Mucosa of descending colon (tissue), 3 donors: ENCODE measurements at regions not wholly inside any gene's neighbourhood (a gene's known extent, or its start where the extent isn't known, plus 50 kb on each side); places are given as distances from the start of the nearest gene placed in this dataset.

ENCODE experiments used
- ATAC-seq: fragments of 200-7000 bp; cut with Tn5 transposase; one replicate; pipeline ENCODE4 v1.9.1; 2020; ENCODE audit warnings: mild to moderate bottlenecking, moderate library complexity
- DNase-seq, 3 donors: peaks; one replicate each; pipeline ENCODE4 v3.0.0-alpha.2; 2020
- H3K36me3 ChIP-seq: fragments of 200-600 bp; one replicate; pipeline ENCODE4 v1.8.0; 2021; ENCODE audit warnings: low read depth, mild to moderate bottlenecking
- H3K4me1 ChIP-seq: fragments of 200-600 bp; one replicate; pipeline ENCODE4 v1.8.0; 2021; ENCODE audit warnings: low read depth, mild to moderate bottlenecking
- H3K4me3 ChIP-seq: fragments of 200-600 bp; one replicate; pipeline ENCODE4 v1.8.0; 2021; ENCODE audit warnings: mild to moderate bottlenecking
- H3K9me3 ChIP-seq: fragments of 200-600 bp; one replicate; pipeline ENCODE4 v1.8.0; 2021; ENCODE audit warnings: mild to moderate bottlenecking
- CTCF ChIP-seq: fragments of 200-600 bp; IDR thresholded peaks from one replicate; pipeline ENCODE4 v1.8.0; 2022; ENCODE audit warnings: antibody characterized with exemption, mild to moderate bottlenecking
- intact Hi-C, 2 donors: fragments of 100-400 bp; cut with DNase I in 1 of 2; cut with micrococcal nuclease in 1 of 2; formaldehyde crosslinking; loops; one replicate each; pipeline versions ENCODE4 v1.11.0 to v1.11.1; 2022; cut with DNase I, micrococcal nuclease
- donor health status: DM: no; HTN: no; CAD: no; lungs with moderate emphysema.
- donor health status: DM: no; HTN: no; CAD: no.
- donor health status: DM: no; HTN: yes; CAD: no.

GRCh38 chr2:217189131-217189530, 329.3 kb upstream of the TNP1 start:
- intact Hi-C loops: no loop called here
- ATAC-seq: no peak

GRCh38 chr2:217186668-217187159, 326.9 kb upstream of the TNP1 start:
- DNase-seq (peak in 1 of 3 donors; percentile 14), ATAC-seq (no peak)
- no peaks in the 10 kb centered on the region for H3K36me3 ChIP-seq
- H3K4me1 ChIP-seq: no peaks in the 10 kb centered on the region
- H3K9me3 ChIP-seq: no peaks in the 10 kb centered on the region
- intact Hi-C loops: no loop called here
- H3K4me3 ChIP-seq: no peak overlapping the region
- no peak for TF ChIP-seq CTCF

More at GRCh38 chr2:217189131-217189530, 329.3 kb upstream of the TNP1 start:
- TF ChIP-seq CTCF: no peak
- H3K4me3 ChIP-seq: no peak overlapping the region
- H3K36me3 ChIP-seq: no peaks in the 10 kb centered on the region
- no peaks in the 10 kb centered on the region for H3K9me3 ChIP-seq
- no peaks in the 10 kb centered on the region for H3K4me1 ChIP-seq
- no peak for DNase-seq

- ATAC-seq (no peak), DNase-seq (no peak)
- intact Hi-C loops: no loop called here
These were observed 326.3 kb upstream of the TNP1 start for GRCh38 chr2:217186152-217186551.

GRCh38 chr2:217185265-217185995, 325.6 kb upstream of the TNP1 start:
- Histone ChIP-seq H3K4me3 (no peak overlapping the region), H3K9me3 (no peaks in the 10 kb centered on the region), H3K4me1 (no peaks in the 10 kb centered on the region), H3K36me3 (no peaks in the 10 kb centered on the region)
- intact Hi-C loops: no loop called here
- TF ChIP-seq CTCF: no peak
- ATAC-seq (no peak), DNase-seq (no peak)

More at GRCh38 chr2:217186152-217186551, 326.3 kb upstream of the TNP1 start:
- Histone ChIP-seq H3K36me3 (no peaks in the 10 kb centered on the region), H3K4me1 (no peaks in the 10 kb centered on the region), H3K4me3 (no peak overlapping the region), H3K9me3 (no peaks in the 10 kb centered on the region)
- no peak for TF ChIP-seq CTCF

GRCh38 chr2:217184242-217184641, 324.4 kb upstream of the TNP1 start:
- no peaks in the 10 kb centered on the region for H3K9me3 ChIP-seq
- TF ChIP-seq CTCF: no peak
- no peak overlapping the region for H3K4me3 ChIP-seq
- ATAC-seq (no peak), DNase-seq (no peak)
- no peaks in the 10 kb centered on the region for H3K4me1 ChIP-seq
- H3K36me3 ChIP-seq: no peaks in the 10 kb centered on the region
- intact Hi-C loops: no loop called here
